PC-3 (cell line): ENCODE measurements at regions not wholly inside any gene's neighbourhood (a gene's known extent, or its start where the extent isn't known, plus 50 kb on each side); places are given as distances from the start of the nearest gene placed in this dataset.

Source experiments
- ATAC-seq: fragments of 200-7000 bp; cut with Tn5 transposase; 2 replicates; pipeline ENCODE4 v1.9.1; 2020; ENCODE audit warnings: mild to moderate bottlenecking, moderate library complexity
- BruUV-seq: library from RNA; stranded (reverse); fragments of 400-500 nt; replicated peaks from 2 replicates; lab custom pipeline; 2021; lab: Mats Ljungman, UMichigan
- CTCF ChIA-PET: fragments of 300-600 bp; sonication (Branson Sonifier 250); formaldehyde crosslinking; loops from one replicate; lab custom pipeline; 2022; ENCODE audit warnings: antibody characterized with exemption; lab: Charles Lee
- POLR2A ChIA-PET: fragments of 300-600 bp; sonication (Branson Sonifier 250); formaldehyde crosslinking; loops from one replicate; lab custom pipeline; 2022; ENCODE audit warnings: antibody characterized with exemption; ENCODE audit not compliant: unreplicated experiment; lab: Charles Lee
- DNase-seq: peaks from one replicate; pipeline ENCODE4 v3.0.0-alpha.2; 2015
- H2AFZ ChIP-seq: fragments of 300-600 bp; sonication (generic); 2 replicates; pipeline ENCODE4 v1.6.0; 2016; ENCODE audit warnings: antibody characterized with exemption, low read length
- H3F3A ChIP-seq: fragments of 300-600 bp; sonication (generic); one replicate; pipeline ENCODE4 v1.6.0; 2017; ENCODE audit warnings: antibody characterized with exemption, low read length, control low read depth, mild to moderate bottlenecking; ENCODE audit not compliant: unreplicated experiment
- H3K27ac ChIP-seq: fragments of 300-600 bp; sonication (generic); 2 replicates; pipeline ENCODE4 v1.5.1; 2016; ENCODE audit warnings: mild to moderate bottlenecking, low read length
- H3K27me3 ChIP-seq: fragments of 300-600 bp; sonication (generic); 2 replicates; pipeline ENCODE4 v1.6.1; 2016; ENCODE audit warnings: low read length, mixed read lengths
- H3K36me3 ChIP-seq: fragments of 300-600 bp; sonication (generic); 2 replicates; pipeline ENCODE4 v1.6.1; 2016; ENCODE audit warnings: low read depth, mixed run types, low read length, mixed read lengths
- H3K4me1 ChIP-seq: fragments of 300-600 bp; sonication (generic); 2 replicates; pipeline ENCODE4 v1.5.1; 2016; ENCODE audit warnings: low read length; ENCODE audit not compliant: insufficient read depth
- H3K4me2 ChIP-seq: fragments of 300-600 bp; sonication (generic); 2 replicates; pipeline ENCODE4 v1.6.0; 2016; ENCODE audit warnings: low read length
- H3K4me3 ChIP-seq: fragments of 300-600 bp; sonication (generic); 2 replicates; pipeline ENCODE4 v1.5.1; 2016; ENCODE audit warnings: mild to moderate bottlenecking, low read length, mixed read lengths
- H3K79me2 ChIP-seq: fragments of 300-600 bp; sonication (generic); 2 replicates; pipeline ENCODE4 v1.6.1; 2017; ENCODE audit warnings: low read length, mixed read lengths
- H3K9ac ChIP-seq: fragments of 300-600 bp; sonication (generic); 2 replicates; pipeline ENCODE4 v1.6.0; 2016; ENCODE audit warnings: mild to moderate bottlenecking, low read length
- H3K9me2 ChIP-seq: fragments of 300-600 bp; sonication (generic); replicated peaks from 2 replicates; pipeline ENCODE4 v1.6.1; 2016; ENCODE audit warnings: mixed run types, low read length, mixed read lengths
- H3K9me3 ChIP-seq: fragments of 300-600 bp; sonication (generic); 2 replicates; pipeline ENCODE4 v1.6.1; 2016; ENCODE audit warnings: low read length, mixed read lengths
- H4K20me1 ChIP-seq: fragments of 300-600 bp; sonication (generic); 2 replicates; pipeline ENCODE4 v1.6.1; 2016; ENCODE audit warnings: low read length, mixed read lengths
- EZH2 ChIP-seq: fragments of 300-600 bp; sonication (generic); IDR thresholded peaks from one replicate; pipeline ENCODE4 v1.6.1; 2017; ENCODE audit warnings: antibody characterized with exemption, mild to moderate bottlenecking, low read length; ENCODE audit not compliant: unreplicated experiment
- EZH2phosphoT487 ChIP-seq: fragments of 300-600 bp; sonication (generic); IDR thresholded peaks from 2 replicates; pipeline ENCODE4 v1.6.1; 2018; ENCODE audit warnings: mild to moderate bottlenecking, antibody characterized with exemption, low read length, borderline replicate concordance
- intact Hi-C: fragments of 100-400 bp; cut with micrococcal nuclease; formaldehyde crosslinking; loops from 2 replicates; pipeline ENCODE4 v1.9.0; 2023
- TF ChIP-seq, protein P1 (sequence below): fragments of 300-600 bp; sonication (generic); conservative IDR thresholded peaks from 2 replicates; pipeline ENCODE4 v1.5.1; 2017; ENCODE audit warnings: antibody characterized with exemption, low read depth, mild to moderate bottlenecking, low read length

DNA sequence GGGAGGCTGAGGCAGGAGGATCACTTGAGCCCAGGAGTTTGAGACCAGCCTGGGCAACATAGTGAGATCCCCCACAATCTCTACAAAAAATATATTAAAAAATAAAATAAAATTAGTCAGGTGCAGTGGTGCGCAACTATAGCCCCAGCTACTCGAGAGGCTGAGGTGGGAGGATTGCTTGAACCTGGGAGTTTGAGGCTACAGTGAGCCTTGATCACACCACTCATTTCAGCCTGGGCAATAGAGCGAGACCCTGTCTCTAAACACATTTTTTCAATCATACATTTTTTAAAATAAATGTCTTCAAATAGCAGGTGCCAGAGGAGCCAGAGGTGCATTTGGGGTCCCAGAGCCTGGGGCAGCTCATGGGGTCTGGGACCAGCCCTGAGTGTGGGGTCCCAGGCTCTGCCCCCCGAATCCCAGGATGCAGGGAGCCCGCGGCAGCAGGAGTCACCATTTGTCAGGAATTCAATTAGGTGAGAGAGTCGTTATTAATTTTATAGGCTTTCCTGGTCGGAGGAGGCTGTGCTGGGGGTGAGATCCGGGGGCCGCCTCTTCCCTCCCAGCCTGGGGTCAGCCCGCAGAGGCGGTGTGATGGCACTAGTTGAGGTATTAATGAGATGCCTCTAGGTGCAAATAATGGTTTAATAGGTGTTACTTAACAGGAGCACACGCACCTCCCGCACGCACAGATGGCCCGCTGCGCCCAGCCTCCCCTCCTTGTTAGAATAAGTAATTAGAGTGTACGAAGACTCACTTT lies 78.3 kb downstream of the MICALL2 start:
- H3K4me3 ChIP-seq, result no peak overlapping the region
- H3K79me2 ChIP-seq, result no peaks in the 10 kb centered on the region
- no TSS peak for BruUV-seq
- H4K20me1 ChIP-seq, result no peaks in the 10 kb centered on the region
- H3F3A ChIP-seq, result no peaks in the 10 kb centered on the region
- no peak overlapping the region for H3K9ac ChIP-seq
- no peaks in the 10 kb centered on the region for H3K36me3 ChIP-seq
- no peaks in the 10 kb centered on the region for H3K9me2 ChIP-seq
- intact Hi-C loops, result no loop called here
- H3K27ac ChIP-seq, result no peak overlapping the region
- ChIA-PET CTCF (no interaction called here), POLR2A (no interaction called here)
- DNase-seq (no peak), ATAC-seq (no peak)
- no peak overlapping the region for H2AFZ ChIP-seq
- no peaks in the 10 kb centered on the region for H3K4me1 ChIP-seq
- H3K9me3 ChIP-seq, result no peaks in the 10 kb centered on the region
- peaks cover 37% of the 10 kb centered on the region for H3K27me3 ChIP-seq
- no peak overlapping the region for H3K4me2 ChIP-seq
- TF ChIP-seq EZH2phosphoT487 (no peak), EZH2 (no peak)
- TF ChIP-seq, protein P1, sequence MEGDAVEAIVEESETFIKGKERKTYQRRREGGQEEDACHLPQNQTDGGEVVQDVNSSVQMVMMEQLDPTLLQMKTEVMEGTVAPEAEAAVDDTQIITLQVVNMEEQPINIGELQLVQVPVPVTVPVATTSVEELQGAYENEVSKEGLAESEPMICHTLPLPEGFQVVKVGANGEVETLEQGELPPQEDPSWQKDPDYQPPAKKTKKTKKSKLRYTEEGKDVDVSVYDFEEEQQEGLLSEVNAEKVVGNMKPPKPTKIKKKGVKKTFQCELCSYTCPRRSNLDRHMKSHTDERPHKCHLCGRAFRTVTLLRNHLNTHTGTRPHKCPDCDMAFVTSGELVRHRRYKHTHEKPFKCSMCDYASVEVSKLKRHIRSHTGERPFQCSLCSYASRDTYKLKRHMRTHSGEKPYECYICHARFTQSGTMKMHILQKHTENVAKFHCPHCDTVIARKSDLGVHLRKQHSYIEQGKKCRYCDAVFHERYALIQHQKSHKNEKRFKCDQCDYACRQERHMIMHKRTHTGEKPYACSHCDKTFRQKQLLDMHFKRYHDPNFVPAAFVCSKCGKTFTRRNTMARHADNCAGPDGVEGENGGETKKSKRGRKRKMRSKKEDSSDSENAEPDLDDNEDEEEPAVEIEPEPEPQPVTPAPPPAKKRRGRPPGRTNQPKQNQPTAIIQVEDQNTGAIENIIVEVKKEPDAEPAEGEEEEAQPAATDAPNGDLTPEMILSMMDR, result no peak

DNA sequence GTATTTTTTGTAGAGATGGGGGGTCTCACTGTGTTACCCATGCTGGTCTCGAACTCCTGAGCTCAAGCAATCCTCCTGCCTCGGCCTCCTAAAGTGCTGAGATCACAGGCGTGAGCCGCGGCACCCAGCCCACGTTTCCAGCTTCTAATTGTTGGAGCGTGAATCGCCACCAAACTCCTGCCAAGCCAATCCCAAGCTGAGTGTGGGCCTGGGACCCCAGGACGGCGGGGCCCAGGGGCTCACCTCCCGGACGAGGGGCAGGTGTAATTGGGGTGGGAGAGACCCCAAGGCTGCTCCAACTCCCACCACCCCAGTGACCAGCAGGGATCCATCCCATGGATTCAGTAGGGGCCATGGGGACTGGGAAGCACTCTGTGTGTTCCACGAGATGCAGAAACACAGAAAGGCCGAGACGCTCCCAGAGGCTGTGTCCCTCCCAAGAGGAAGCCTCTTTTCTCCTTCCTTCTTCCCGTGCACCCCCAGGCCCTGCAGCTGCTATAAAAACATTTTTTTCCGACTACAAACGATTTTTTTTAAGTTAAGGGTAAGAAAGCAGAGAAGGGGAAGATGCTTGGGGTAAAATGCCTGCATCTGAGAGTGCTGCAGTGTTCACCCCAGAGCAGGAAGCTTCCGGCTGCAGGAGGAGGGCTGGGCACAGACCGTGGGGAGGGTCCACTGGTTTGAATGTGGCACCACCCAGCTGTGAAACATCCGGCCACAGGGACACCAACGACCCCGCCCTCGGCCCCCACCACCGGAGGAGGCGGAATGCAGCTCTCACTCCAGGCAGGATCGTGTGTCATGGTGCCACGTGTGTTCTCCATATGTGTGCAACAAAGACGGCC lies 76.5 kb downstream of the MICALL2 start:
- ChIA-PET POLR2A (no interaction called here), CTCF (no interaction called here)
- no peaks in the 10 kb centered on the region for H3K9me2 ChIP-seq
- no peaks in the 10 kb centered on the region for H3K79me2 ChIP-seq
- no TSS peak for BruUV-seq
- no peak for TF ChIP-seq EZH2phosphoT487
- TF ChIP-seq EZH2, result no peak
- TF ChIP-seq, protein P1, result no peak
- no peaks in the 10 kb centered on the region for H3K9me3 ChIP-seq
- DNase-seq (no peak), ATAC-seq (no peak)
- no peak overlapping the region for H2AFZ ChIP-seq
- no peaks in the 10 kb centered on the region for H4K20me1 ChIP-seq
- H3K36me3 ChIP-seq, result no peaks in the 10 kb centered on the region
- no peak overlapping the region for H3K27ac ChIP-seq
- peaks cover 43% of the 10 kb centered on the region for H3K27me3 ChIP-seq
- H3K9ac ChIP-seq, result no peak overlapping the region
- H3K4me1 ChIP-seq, result no peaks in the 10 kb centered on the region
- H3K4me2 ChIP-seq, result no peak overlapping the region
- no peaks in the 10 kb centered on the region for H3F3A ChIP-seq
- intact Hi-C loops, result no loop called here
- H3K4me3 ChIP-seq, result no peak overlapping the region
